ENCODE measurements at regions not wholly inside any gene's neighbourhood (a gene's known extent, or its start where the extent isn't known, plus 50 kb on each side); places are given as distances from the start of the nearest gene placed in this dataset.

GRCh38 chr7:28293527-28293835 is 112.9 kb upstream of the JAZF1 start:
- DNase-seq (ENCODE audit: low spot score), result no peak

- DNase-seq (ENCODE audit: low spot score), result no peak
Observed at GRCh38 chr7:28296571-28297483, 115.5 kb upstream of the CREB5 start.

DNA sequence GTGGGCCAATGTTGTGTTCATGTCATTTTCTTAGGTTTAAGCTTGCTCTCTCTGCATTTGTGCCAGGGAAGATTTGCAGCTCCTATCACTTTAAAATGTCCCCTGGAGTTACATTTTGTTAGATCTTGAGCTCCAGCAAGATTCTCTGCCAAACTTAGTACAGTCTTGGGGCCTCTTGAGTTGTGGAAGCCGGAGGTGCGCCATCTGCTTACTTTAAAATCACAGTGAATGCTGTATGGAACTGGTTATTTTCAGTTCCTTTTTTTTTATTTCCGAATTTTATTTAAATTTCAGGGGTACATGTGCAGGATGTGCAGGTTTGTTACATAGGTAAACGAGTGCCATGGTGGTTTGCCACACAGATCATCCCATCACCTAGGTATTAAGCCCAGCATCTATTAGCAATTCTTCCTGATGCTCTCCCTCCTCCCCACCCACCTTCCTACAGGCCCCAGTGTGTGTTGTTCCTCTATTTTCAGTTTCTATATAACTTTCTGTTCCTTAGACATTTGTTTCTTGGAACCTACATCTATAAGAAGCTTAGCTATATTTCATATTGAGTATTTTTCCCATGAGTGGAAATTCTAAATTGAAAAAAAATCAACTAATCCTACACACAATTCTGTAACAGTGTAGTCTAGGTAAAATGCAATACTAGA is 114.4 kb upstream of the CREB5 start:
- DNase-seq (ENCODE audit: low spot score), result no peak

DNA sequence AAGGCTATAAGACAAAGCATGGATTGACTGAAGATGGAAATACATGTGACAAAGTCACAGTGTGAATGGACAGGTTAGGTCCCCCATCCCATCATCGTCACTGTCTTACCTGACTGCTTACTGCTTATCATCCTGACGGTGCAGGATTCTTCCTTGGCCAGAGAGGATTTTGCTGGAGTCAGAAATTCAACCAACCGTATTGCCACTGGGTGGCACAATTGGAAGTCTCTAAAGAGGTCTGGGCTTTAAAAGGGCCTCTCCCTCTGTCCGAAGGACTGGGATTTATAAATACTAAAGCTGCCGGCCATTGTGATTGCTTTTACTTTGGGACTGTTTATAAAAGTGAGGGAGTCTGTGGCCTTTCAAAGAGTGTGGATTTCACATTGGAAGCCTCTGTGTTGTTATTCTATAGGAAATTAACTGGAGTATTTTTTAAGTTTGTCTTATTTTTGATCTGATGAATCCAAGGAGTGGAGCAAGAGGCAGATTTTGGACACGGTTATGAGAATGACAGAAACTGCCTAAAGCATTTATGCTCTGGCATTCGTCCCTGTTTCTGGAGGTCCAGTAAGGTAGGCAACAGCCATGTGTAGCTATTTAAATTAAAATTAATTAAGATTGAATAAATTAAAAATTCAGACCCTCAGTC is 113.3 kb upstream of the CREB5 start:
- peak; percentile 66 for DNase-seq (ENCODE audit: low spot score)

DNA sequence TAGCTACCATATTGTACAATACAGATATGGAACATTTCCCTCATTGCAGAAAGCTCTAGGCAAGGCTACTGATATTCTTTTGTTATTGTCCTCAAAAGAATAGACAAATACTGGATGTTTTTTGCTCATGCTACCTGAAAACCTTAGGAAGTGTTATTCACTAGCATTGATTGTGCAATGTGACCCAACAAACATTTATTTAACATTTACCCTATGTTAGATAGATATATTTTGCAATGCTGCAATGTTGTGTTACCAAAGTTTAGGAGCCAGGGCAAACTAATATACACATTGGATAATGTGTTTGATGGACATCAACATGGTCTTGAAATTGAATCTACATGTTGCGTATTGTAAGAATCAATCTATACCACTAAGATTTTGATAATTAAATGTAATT is 112.8 kb upstream of the CREB5 start:
- no peak for DNase-seq (ENCODE audit: low spot score)

DNA sequence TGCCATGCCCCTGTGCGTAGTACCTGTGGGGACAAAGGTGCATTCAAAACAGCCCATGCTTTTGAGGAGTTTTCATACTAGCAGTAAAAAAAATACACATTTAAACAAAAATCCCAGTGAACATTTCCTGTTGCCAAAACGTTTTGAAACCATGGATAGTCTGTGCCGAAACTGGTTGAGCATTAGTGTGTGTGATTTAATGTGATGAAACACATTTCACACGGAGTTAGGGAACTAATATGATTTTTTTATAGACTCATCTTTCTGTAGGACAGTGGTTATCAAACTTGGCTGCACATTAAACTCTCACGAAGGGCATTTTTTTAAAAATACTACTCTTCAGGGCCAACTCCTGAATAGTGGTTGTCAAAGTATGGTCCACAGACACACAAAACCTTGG is 111.8 kb upstream of the CREB5 start:
- no peak for DNase-seq (ENCODE audit: low spot score)

- no peak for DNase-seq (ENCODE audit: low spot score)
Observed at GRCh38 chr7:28301148-28301641, 111.1 kb upstream of the CREB5 start.

DNA sequence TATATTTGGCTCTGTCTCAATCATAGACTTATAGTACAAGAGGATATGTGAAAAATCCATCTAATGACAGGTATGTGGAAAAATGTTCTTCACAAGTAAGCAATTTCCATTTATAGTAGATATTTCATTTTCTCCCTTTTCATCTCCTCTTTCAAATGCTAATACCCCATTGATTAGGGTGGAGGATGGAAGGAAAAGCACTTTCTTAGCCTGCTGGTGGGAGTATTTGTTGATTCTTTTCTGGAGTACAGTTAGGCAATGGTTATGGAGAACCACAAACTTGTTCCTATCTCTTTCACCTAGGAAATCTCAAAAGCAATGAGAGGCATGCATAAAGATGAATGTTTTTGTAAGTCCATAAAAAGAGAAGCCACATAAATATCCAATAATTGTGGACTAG is 108.0 kb upstream of the CREB5 start:
- no peak for DNase-seq (ENCODE audit: low spot score)

DNA sequence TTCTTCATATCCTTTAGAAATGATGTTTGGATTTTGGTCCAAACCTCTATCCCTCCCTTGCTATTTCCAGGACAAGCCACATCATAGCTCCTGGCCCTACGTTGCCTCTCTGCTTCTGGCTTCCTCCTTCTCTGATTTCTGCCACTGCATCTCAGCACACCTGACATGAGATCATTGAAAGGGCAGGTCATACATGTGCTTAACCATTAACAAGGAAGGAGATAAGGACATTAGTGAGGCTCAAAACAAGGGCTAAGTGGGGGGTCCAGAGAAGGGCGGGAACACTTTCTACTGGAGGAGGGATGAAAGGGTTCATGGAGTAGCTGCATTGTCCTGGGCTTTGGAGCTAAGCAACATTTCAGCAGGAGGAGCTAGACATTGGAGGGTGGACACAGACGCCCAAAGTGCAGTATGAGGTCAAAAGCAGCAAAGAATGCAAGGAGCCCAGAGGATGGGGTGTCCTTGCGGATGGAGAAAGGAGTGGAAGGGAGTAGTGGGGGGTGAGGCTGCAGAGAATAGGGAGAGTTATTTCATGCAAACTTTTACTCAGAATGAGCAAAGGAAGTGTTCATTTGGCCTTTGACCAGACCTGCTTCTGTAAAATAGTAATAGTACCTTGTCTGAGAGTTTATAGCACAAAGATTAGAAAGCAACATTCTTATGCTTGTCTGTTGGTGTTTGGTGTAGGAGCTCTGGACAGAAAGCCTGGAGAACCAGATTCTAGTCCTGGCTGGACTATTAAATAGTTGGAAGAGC is 102.4 kb upstream of the CREB5 start:
- DNase-seq (ENCODE audit: low spot score), result no peak

GRCh38 chr7:28310460-28310848 is 101.9 kb upstream of the CREB5 start:
- DNase-seq (ENCODE audit: low spot score), result no peak

GRCh38 chr7:28311670-28312069 is 100.6 kb upstream of the CREB5 start:
- DNase-seq (ENCODE audit: low spot score), result no peak

GRCh38 chr7:28312948-28313347 is 99.4 kb upstream of the CREB5 start:
- DNase-seq (ENCODE audit: low spot score), result no peak

GRCh38 chr7:28314841-28315240 is 97.5 kb upstream of the CREB5 start:
- DNase-seq (ENCODE audit: low spot score), result no peak

DNA sequence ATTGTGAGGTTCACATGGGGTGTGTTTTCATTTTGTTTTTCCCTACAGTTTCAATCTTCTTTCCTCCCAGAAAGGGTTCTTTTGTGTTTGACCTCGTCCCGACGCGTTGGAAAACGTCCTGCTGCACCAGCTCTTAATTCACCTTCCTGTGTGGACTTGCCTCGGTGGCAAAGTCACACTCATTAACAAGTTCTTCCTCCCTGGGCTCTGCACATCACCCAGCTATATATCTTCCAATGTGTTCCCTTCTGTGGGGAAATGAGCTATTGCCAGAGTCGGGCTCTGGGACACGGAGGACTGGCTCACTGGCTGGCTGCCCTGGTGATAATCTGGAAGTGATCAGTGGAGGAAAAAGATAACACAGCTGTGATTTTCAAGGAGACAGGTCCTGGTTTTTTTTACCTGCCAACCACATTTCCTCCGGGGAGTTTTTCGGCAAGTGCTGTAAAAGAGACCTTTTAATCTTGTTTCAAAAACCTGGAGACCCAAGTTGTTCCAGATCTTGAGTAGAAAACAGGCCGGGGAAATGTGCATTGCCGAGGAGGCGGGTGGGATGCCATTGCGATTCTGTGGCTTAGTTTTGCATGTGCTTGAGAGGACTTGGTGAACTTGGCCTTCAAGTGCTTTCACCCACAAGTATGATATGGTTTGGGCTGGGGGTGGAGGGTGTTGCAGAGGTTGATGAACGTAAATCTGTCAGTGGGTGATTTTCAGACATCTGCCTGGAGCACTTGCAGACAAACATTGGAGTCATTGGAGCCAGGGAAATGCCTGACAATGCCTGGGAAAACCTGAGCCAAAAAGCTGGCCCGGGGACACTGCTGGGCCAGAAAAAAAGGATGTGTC is 96.5 kb upstream of the CREB5 start:
- no peak for DNase-seq (ENCODE audit: low spot score)

DNA sequence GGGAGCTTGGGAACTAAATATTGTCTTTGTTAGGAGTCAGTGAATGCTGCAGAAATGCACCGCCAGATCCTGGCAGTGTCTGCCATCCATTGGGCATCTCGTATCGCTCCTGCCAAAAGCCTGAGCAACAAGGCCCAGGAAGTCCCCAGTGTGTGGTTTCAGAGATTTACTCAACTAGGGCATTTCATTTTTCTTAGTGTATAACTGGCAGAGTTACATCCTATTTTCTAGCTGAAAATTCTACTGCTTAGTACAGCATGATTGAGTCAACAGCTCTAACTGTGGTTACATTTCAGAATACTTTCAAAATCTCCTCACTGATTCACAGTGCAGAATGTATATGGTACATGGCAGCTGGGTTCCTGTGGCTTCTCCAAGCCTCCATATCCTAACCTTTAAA is 95.8 kb upstream of the CREB5 start:
- peak; percentile 14 for DNase-seq (ENCODE audit: low spot score)

DNA sequence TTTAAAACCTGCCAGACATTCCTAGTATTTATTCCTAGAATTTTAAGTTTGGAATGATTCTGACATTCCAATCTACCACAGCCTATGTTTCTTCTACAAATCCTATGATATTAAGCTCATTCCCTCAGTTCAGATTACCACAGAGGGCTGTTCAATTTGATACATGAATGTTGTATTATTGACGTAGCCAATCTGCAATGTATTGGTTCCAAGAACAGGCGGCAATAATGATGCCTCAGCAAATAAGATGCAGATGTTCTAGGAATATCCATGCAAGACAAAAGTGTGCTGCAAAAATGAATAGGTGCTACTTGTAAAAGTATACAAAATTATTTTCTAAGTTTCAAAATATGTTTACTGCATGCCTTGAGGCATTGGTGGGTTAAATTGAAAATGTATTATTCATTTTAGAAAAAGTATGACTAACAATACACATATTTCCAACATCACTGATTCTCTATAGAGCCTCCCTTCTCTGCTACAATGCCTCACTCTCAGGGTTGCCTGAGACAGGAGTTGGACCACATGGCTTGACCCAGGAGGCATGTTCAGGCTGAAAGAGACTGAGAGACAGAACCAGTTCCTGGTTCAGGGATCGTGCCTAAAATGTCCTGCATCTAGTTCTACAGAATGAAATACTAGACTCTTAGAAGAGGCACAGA is 94.1 kb upstream of the CREB5 start:
- no peak for DNase-seq (ENCODE audit: low spot score)

DNA sequence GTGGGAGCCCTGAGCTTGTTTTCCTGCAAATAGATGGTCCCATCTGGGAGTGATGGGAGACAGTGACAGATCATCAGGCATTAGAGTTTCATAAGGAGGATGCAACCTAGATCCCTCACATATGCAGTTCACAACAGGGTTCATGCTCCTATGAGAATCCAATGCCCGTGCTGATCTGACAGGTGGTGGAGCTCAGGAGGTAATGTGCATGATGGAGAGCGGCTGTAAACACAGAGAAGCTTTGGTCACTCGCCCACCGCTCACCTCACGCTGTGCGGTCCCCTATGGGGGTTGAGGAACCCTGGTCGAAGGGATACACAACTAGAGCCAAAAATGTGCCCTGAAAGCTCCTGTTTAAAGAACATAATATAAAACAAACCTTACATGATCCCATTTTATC is 88.5 kb upstream of the CREB5 start:
- no peak for DNase-seq (ENCODE audit: low spot score)

- no peak for DNase-seq (ENCODE audit: low spot score)
Observed at GRCh38 chr7:28328146-28328545, 84.2 kb upstream of the CREB5 start.

DNA sequence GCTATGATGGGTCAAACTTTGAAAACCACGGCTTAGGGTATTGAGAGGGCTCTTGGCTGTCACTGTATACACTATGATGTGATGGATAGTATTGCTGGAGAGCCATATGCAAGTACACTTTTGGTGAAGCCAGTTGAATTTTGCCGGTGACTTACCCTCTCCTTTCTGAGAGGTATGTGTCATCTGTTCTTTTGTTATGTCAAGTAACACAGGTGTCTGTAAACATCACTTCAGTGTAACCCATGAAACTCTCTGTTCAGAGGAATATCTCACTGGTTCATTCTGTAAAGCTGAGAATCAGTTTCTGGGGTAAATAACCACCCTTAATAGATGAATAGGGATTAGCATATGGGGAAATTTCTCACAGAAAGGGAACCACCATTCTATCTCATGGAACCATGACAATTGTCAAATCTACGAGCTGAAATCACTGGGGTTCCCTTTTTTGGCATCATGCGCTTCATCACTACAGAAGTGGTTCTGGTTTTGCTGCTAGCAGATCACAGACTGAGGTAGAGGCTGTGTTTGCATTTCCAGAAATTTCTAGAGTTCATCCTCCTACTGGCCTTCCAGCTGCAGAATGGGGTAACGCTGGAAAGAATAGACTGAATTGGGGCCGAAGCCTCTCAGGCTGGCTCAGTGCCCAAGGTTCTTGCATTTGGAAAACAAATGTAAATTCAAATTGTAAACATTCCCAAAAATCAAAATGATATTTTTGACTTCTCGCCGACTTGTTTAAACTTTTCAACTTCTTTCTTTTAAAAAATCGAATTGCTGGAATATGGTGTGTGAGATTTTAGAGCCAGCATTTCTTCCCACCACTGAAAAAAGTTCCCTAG is 83.3 kb upstream of the CREB5 start:
- DNase-seq (ENCODE audit: low spot score), result no peak
